ENCODE measurements at regions not wholly inside any gene's neighbourhood (a gene's known extent, or its start where the extent isn't known, plus 50 kb on each side); places are given as distances from the start of the nearest gene placed in this dataset.

- TF ChIP-seq ZNF184 (tag by site-specific recombination; IDR thresholded peaks at IDR 0.05) (no peak), ZNF768 (tag by site-specific recombination; IDR thresholded peaks at IDR 0.05) (no peak)
Measured at GRCh38 chr9:23582836-23583235, 243.2 kb downstream of the ELAVL2 start (continued).

- no peaks in the 10 kb centered on the region for H3K36me3 ChIP-seq (ENCODE audit: control insufficient read depth in 2 of 2, insufficient read depth in 1 of 2, low read length in 2 of 2)
- no peak overlapping the region for H3K4me3 ChIP-seq (ENCODE audit: low read depth, low read length)
- ChIA-PET CTCF (interaction anchor here (0.5 kb wide), 1 partner anchor 30 kb away, joined by 4 read pairs; no protein-coding TSS in a partner anchor), POLR2A (interaction anchor here (0.5 kb wide), 2 partner anchors 71 to 1118 kb away, joined by 3 read pairs; no protein-coding TSS in a partner anchor)
- TF ChIP-seq ZNF621 (tag by site-specific recombination; IDR thresholded peaks at IDR 0.05) (no peak), ZNF10 (tag by site-specific recombination; IDR thresholded peaks at IDR 0.05) (no peak), KLF1 (tag by site-specific recombination; IDR thresholded peaks at IDR 0.05) (no peak)
- H3K9me3 ChIP-seq (ENCODE audit: control insufficient read depth, insufficient read depth, low read depth, low read length), result no peaks in the 10 kb centered on the region
- H3K4me1 ChIP-seq (ENCODE audit: control insufficient read depth, insufficient read depth, low read length), result no peaks in the 10 kb centered on the region
- no peak overlapping the region for H3K27ac ChIP-seq (ENCODE audit: extremely low read depth, low read depth, low read length)
Measured at GRCh38 chr9:23586906-23587305, 239.1 kb downstream of the ELAVL2 start.

GRCh38 chr9:23587433-23587832 lies 238.6 kb downstream of the ELAVL2 start:
- POLR2A ChIA-PET, result interaction anchor here (0.5 kb wide), 1 partner anchor 1119 kb away, joined by 3 read pairs; no protein-coding TSS in a partner anchor
- TF ChIP-seq ZNF362 (tag by site-specific recombination; IDR thresholded peaks at IDR 0.05) (no peak), PRDM1 (tag by site-specific recombination; IDR thresholded peaks at IDR 0.05) (no peak)
- H3K27ac ChIP-seq (ENCODE audit: extremely low read depth, low read depth, low read length), result no peak overlapping the region
- H3K4me1 ChIP-seq (ENCODE audit: control insufficient read depth, insufficient read depth, low read length), result no peaks in the 10 kb centered on the region
- no peaks in the 10 kb centered on the region for H3K9me3 ChIP-seq (ENCODE audit: control insufficient read depth, insufficient read depth, low read depth, low read length)
- no peak overlapping the region for H3K4me3 ChIP-seq (ENCODE audit: low read depth, low read length)
- CTCF ChIA-PET, result interaction anchor here (0.6 to 1.0 kb wide), 2 partner anchors 31 to 50 kb away, joined by 3 to 4 read pairs; no protein-coding TSS in a partner anchor
- H3K36me3 ChIP-seq (ENCODE audit: control insufficient read depth in 2 of 2, insufficient read depth in 1 of 2, low read length in 2 of 2), result no peaks in the 10 kb centered on the region

- H3K27ac ChIP-seq (ENCODE audit: extremely low read depth, low read depth, low read length), result no peak overlapping the region
Measured at GRCh38 chr9:23587903-23588302, 238.1 kb downstream of the ELAVL2 start.

GRCh38 chr9:23590276-23591000 lies 235.6 kb downstream of the ELAVL2 start:
- Histone ChIP-seq H3K36me3 (ENCODE audit: control insufficient read depth in 2 of 2, insufficient read depth in 1 of 2, low read length in 2 of 2) (no peaks in the 10 kb centered on the region), H3K4me1 (ENCODE audit: control insufficient read depth, insufficient read depth, low read length) (no peaks in the 10 kb centered on the region), H3K27ac (ENCODE audit: extremely low read depth, low read depth, low read length) (no peak overlapping the region), H3K9me3 (ENCODE audit: control insufficient read depth, insufficient read depth, low read depth, low read length) (no peaks in the 10 kb centered on the region), H3K4me3 (ENCODE audit: low read depth, low read length) (no peak overlapping the region)
- CTCF ChIA-PET, result interaction anchor here (0.6 kb wide), 1 partner anchor 238 kb away, joined by 3 read pairs; no protein-coding TSS in a partner anchor
- POLR2A ChIA-PET, result no interaction called here
- TF ChIP-seq ZNF830 (tag by site-specific recombination; IDR thresholded peaks at IDR 0.05; ENCODE audit: low read depth) (no peak), SP3 (tag by site-specific recombination; IDR thresholded peaks at IDR 0.05) (no peak), ZNF843 (tag by site-specific recombination; IDR thresholded peaks at IDR 0.05) (no peak), ZNF26 (tag by site-specific recombination; IDR thresholded peaks at IDR 0.05) (no peak), ZNF626 (tag by site-specific recombination; IDR thresholded peaks at IDR 0.05) (no peak), ZFP41 (tag by site-specific recombination; IDR thresholded peaks at IDR 0.05; ENCODE audit: borderline replicate concordance) (no peak), ZNF704 (tag by site-specific recombination; IDR thresholded peaks at IDR 0.05) (no peak), ZNF391 (tag by site-specific recombination; IDR thresholded peaks at IDR 0.05; ENCODE audit: borderline replicate concordance, low read depth) (no peak)

More at GRCh38 chr9:23587903-23588302, 238.1 kb downstream of the ELAVL2 start:
- ChIA-PET CTCF (interaction anchor here (0.6 to 1.0 kb wide), 3 partner anchors 31 to 861 kb away, joined by 3 to 4 read pairs (median 3); no protein-coding TSS in a partner anchor), POLR2A (no interaction called here)
- TF ChIP-seq BCL11B (tag by site-specific recombination; IDR thresholded peaks at IDR 0.05; ENCODE audit: low read depth) (no peak), PBX3 (CRISPR knock-in tag; IDR thresholded peaks at IDR 0.05) (no peak), ZNF561 (tag by site-specific recombination; IDR thresholded peaks at IDR 0.05; ENCODE audit: borderline replicate concordance) (no peak), ZNF792 (tag by site-specific recombination; IDR thresholded peaks at IDR 0.05) (no peak), ZNF292 (tag by site-specific recombination; IDR thresholded peaks at IDR 0.05; ENCODE audit: borderline replicate concordance, low read depth) (no peak)
- no peaks in the 10 kb centered on the region for H3K9me3 ChIP-seq (ENCODE audit: control insufficient read depth, insufficient read depth, low read depth, low read length)
- H3K4me1 ChIP-seq (ENCODE audit: control insufficient read depth, insufficient read depth, low read length), result no peaks in the 10 kb centered on the region
- H3K4me3 ChIP-seq (ENCODE audit: low read depth, low read length), result no peak overlapping the region
- no peaks in the 10 kb centered on the region for H3K36me3 ChIP-seq (ENCODE audit: control insufficient read depth in 2 of 2, insufficient read depth in 1 of 2, low read length in 2 of 2)
